Caco-2 (cell line): ENCODE measurements at regions not wholly inside any gene's neighbourhood (a gene's known extent, or its start where the extent isn't known, plus 50 kb on each side); places are given as distances from the start of the nearest gene placed in this dataset.

Source experiments
- BruUV-seq: library from RNA; stranded (reverse); fragments of 400-500 nt; replicated peaks from 2 replicates; lab custom pipeline; 2021; lab: Mats Ljungman, UMichigan
- CTCF ChIA-PET: fragments of 300-600 bp; sonication (Branson Sonifier 250); formaldehyde crosslinking; loops from one replicate; lab custom pipeline; 2022; ENCODE audit warnings: antibody characterized with exemption; lab: Charles Lee
- POLR2A ChIA-PET: fragments of 300-600 bp; sonication (Branson Sonifier 250); formaldehyde crosslinking; loops from one replicate; lab custom pipeline; 2022; ENCODE audit warnings: antibody characterized with exemption; lab: Charles Lee
- DNase-seq, 2 experiments: peaks; one replicate each; pipeline versions ENCODE4 v3.0.0 to v3.0.0-alpha.2; 2020 to 2022
- H3K27me3 ChIP-seq: replicated peaks from 2 replicates; pipeline ENCODE4 v1.6.0; 2011; ENCODE audit warnings: low read length; ENCODE audit not compliant: control insufficient read depth, insufficient read depth
- H3K36me3 ChIP-seq: 2 replicates; pipeline ENCODE4 v1.5.1; 2011; ENCODE audit warnings: low read length; ENCODE audit not compliant: control insufficient read depth, insufficient read depth
- H3K4me1 ChIP-seq: fragments of 250-450 bp; sonication (Bioruptor Pico); 2 replicates; pipeline ENCODE4 v1.5.1; 2020; ENCODE audit warnings: mild to moderate bottlenecking
- H3K4me3 ChIP-seq: 2 replicates; pipeline ENCODE4 v1.5.1; 2011; ENCODE audit warnings: low read depth, mild to moderate bottlenecking, control low read depth, low read length
- H3K9me3 ChIP-seq: fragments of 250-450 bp; sonication (Bioruptor Pico); 2 replicates; pipeline ENCODE4 v1.5.1; 2020; ENCODE audit warnings: mild to moderate bottlenecking, moderate library complexity
- H3K27ac Mint-ChIP-seq: one replicate; pipeline ENCODE4 v1.8.0; 2022; ENCODE audit warnings: mixed read lengths; ENCODE audit not compliant: unreplicated experiment
- H3K27me3 Mint-ChIP-seq: one replicate; pipeline ENCODE4 v1.8.0; 2022; ENCODE audit warnings: mixed read lengths; ENCODE audit not compliant: insufficient read depth, unreplicated experiment
- H3K36me3 Mint-ChIP-seq: one replicate; pipeline ENCODE4 v1.8.0; 2022; ENCODE audit warnings: mild to moderate bottlenecking, mixed read lengths; ENCODE audit not compliant: insufficient read depth, unreplicated experiment
- H3K4me1 Mint-ChIP-seq: one replicate; pipeline ENCODE4 v1.8.0; 2022; ENCODE audit warnings: low read depth, mixed read lengths; ENCODE audit not compliant: unreplicated experiment
- H3K4me3 Mint-ChIP-seq: one replicate; pipeline ENCODE4 v1.8.0; 2022; ENCODE audit warnings: mild to moderate bottlenecking, moderate library complexity, mixed read lengths; ENCODE audit not compliant: unreplicated experiment
- H3K9me3 Mint-ChIP-seq: one replicate; pipeline ENCODE4 v1.8.0; 2022; ENCODE audit warnings: mixed read lengths; ENCODE audit not compliant: unreplicated experiment
- intact Hi-C: fragments of 100-400 bp; cut with micrococcal nuclease; formaldehyde crosslinking; loops from one replicate; pipeline ENCODE4 v1.10.0; 2022; ENCODE audit not compliant: unreplicated experiment
- TF ChIP-seq, protein P1 (sequence below), 2 experiments: fragments of 200-600 bp in 1 of 2; IDR thresholded peaks; 1 replicate in 1 of 2; 2 replicates in 1 of 2; pipeline versions ENCODE4 v1.5.1 to v1.8.0; 2011 to 2022; ENCODE audit warnings: antibody characterized with exemption in 1 of 2, control low read depth in 1 of 2, inconsistent platforms in 1 of 2, low read depth in 1 of 2, low read length in 1 of 2, mild to moderate bottlenecking in 1 of 2, moderate library complexity in 1 of 2; ENCODE audit not compliant: insufficient read depth in 1 of 2, severe bottlenecking in 1 of 2, unreplicated experiment in 1 of 2

DNA sequence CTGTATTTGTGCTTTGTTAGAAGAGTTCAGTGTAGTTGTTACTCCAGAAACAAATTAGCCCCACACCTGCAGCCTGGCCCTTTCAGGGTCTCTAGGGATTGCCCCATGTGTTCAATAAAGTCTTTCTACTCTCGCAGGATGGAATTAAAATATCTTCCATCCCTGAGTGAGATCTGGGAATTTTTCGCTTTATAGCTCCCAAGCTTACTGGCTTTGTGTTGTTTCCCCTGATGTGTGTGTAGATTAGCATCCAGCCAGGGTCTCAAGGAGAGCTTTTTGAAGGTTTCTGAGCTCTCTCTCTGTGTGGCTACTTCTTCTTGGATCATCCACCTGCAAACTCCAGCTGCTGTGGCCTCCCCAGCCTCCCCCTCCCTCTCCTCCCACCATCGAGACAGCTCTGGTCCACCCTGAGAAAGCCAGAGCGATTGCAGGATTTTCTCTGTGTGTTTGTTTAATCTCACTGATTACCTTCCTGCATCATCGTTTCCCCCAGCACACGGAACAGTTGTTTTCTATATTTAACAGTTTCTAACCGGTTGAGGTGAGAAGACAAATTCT lies 553.5 kb downstream of the TBC1D22A start:
- intact Hi-C loops, result no loop called here
- H3K4me1 ChIP-seq, result no peaks in the 10 kb centered on the region
- no peak overlapping the region for H3K4me3 Mint-ChIP-seq
- no peak for DNase-seq
- no peaks in the 10 kb centered on the region for H3K9me3 Mint-ChIP-seq
- H3K27me3 Mint-ChIP-seq, result peaks cover 16% of the 10 kb centered on the region
- H3K4me1 Mint-ChIP-seq, result no peaks in the 10 kb centered on the region
- CTCF ChIA-PET, result no interaction called here
- H3K36me3 ChIP-seq, result no peaks in the 10 kb centered on the region
- TF ChIP-seq, protein P1, sequence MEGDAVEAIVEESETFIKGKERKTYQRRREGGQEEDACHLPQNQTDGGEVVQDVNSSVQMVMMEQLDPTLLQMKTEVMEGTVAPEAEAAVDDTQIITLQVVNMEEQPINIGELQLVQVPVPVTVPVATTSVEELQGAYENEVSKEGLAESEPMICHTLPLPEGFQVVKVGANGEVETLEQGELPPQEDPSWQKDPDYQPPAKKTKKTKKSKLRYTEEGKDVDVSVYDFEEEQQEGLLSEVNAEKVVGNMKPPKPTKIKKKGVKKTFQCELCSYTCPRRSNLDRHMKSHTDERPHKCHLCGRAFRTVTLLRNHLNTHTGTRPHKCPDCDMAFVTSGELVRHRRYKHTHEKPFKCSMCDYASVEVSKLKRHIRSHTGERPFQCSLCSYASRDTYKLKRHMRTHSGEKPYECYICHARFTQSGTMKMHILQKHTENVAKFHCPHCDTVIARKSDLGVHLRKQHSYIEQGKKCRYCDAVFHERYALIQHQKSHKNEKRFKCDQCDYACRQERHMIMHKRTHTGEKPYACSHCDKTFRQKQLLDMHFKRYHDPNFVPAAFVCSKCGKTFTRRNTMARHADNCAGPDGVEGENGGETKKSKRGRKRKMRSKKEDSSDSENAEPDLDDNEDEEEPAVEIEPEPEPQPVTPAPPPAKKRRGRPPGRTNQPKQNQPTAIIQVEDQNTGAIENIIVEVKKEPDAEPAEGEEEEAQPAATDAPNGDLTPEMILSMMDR (IDR thresholded peaks at IDR 0.05; ENCODE audit: insufficient read depth in 1 of 2, low read depth in 1 of 2, low read length in 1 of 2, severe bottlenecking in 1 of 2, unreplicated experiment in 1 of 2), result no peak
- no peak overlapping the region for H3K4me3 ChIP-seq
- no TSS peak for BruUV-seq
- H3K27me3 ChIP-seq, result no peaks in the 10 kb centered on the region
- no peak overlapping the region for H3K27ac Mint-ChIP-seq
- POLR2A ChIA-PET, result no interaction called here
- no peaks in the 10 kb centered on the region for H3K36me3 Mint-ChIP-seq
- H3K9me3 ChIP-seq, result peaks cover 6% of the 10 kb centered on the region

DNA sequence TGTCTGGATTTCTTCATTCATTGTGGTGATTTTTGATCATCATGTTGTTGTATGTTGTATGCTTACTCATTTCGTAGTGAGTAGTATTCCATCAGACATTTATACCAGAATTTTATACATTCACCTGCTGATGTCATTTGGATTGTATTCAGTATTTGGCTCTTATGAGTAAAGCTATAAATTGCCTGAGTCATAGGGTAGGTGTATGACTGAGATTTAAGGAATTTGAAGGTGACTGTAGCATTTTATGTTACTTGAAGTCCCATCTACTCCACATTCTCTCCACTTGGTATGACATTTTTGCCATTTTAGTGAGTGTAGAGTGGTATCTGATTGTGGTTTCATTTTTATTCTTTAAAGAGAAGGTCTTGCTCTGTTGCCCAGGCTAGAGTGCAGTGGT lies 548.2 kb downstream of the TBC1D22A start:
- intact Hi-C loops, result no loop called here
- Histone ChIP-seq H3K36me3 (no peaks in the 10 kb centered on the region), H3K27me3 (no peaks in the 10 kb centered on the region), H3K4me3 (no peak overlapping the region), H3K4me1 (no peaks in the 10 kb centered on the region), H3K9me3 (no peaks in the 10 kb centered on the region)
- ChIA-PET POLR2A (no interaction called here), CTCF (no interaction called here)
- DNase-seq, result no peak
- Mint-ChIP-seq H3K27me3 (peaks cover 13% of the 10 kb centered on the region), H3K27ac (no peak overlapping the region), H3K36me3 (no peaks in the 10 kb centered on the region), H3K9me3 (no peaks in the 10 kb centered on the region), H3K4me3 (no peak overlapping the region), H3K4me1 (no peaks in the 10 kb centered on the region)
- no TSS peak for BruUV-seq
- TF ChIP-seq, protein P1 (IDR thresholded peaks at IDR 0.05; ENCODE audit: insufficient read depth in 1 of 2, low read depth in 1 of 2, low read length in 1 of 2, severe bottlenecking in 1 of 2, unreplicated experiment in 1 of 2), result no peak

DNA sequence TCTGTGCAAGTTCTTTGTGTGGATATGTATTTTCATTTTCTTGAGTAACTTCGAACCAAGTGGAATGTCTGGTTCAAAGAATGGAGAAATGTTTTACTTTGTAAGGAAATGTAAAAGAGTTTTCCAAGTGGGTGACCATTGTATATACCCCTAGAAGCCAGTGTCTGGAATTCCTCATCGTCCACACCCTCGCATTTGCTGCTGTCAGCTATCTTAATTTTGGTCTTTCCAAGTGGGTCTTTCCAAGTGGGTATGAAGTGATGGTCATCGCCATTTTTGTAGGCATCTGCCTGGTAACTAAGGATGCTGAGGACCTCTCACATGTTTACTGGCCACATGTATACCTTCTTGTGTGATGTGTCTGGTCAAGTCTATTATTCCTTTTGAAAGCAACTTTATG lies 547.5 kb downstream of the TBC1D22A start:
- Histone ChIP-seq H3K27me3 (no peaks in the 10 kb centered on the region), H3K4me1 (no peaks in the 10 kb centered on the region), H3K36me3 (no peaks in the 10 kb centered on the region), H3K9me3 (no peaks in the 10 kb centered on the region), H3K4me3 (no peak overlapping the region)
- Mint-ChIP-seq H3K9me3 (no peaks in the 10 kb centered on the region), H3K4me3 (no peak overlapping the region), H3K27me3 (peaks cover 10% of the 10 kb centered on the region), H3K4me1 (no peaks in the 10 kb centered on the region), H3K36me3 (no peaks in the 10 kb centered on the region), H3K27ac (no peak overlapping the region)
- POLR2A ChIA-PET, result no interaction called here
- no peak for DNase-seq
- CTCF ChIA-PET, result no interaction called here
- BruUV-seq, result no TSS peak
- intact Hi-C loops, result no loop called here
- TF ChIP-seq, protein P1 (IDR thresholded peaks at IDR 0.05; ENCODE audit: insufficient read depth in 1 of 2, low read depth in 1 of 2, low read length in 1 of 2, severe bottlenecking in 1 of 2, unreplicated experiment in 1 of 2), result no peak
